Chondrocyte (in vitro differentiated cells): ENCODE measurements at regions not wholly inside any gene's neighbourhood (a gene's known extent, or its start where the extent isn't known, plus 50 kb on each side); places are given as distances from the start of the nearest gene placed in this dataset.

Experiments used
- DNase-seq: peaks from one replicate; pipeline ENCODE4 v3.0.0; 2021; ENCODE audit warnings: mixed read lengths, low spot score
- H3K27ac Mint-ChIP-seq: one replicate; pipeline ENCODE4 v1.8.0; 2021; ENCODE audit warnings: mild to moderate bottlenecking, moderate library complexity, mixed read lengths; ENCODE audit not compliant: unreplicated experiment
- H3K27me3 Mint-ChIP-seq: 2 replicates; pipeline ENCODE4 v1.8.0; 2021; ENCODE audit warnings: low read depth, mixed read lengths
- H3K36me3 Mint-ChIP-seq: 2 replicates; pipeline ENCODE4 v1.8.0; 2021; ENCODE audit warnings: low read depth, mixed read lengths
- H3K4me1 Mint-ChIP-seq: 2 replicates; pipeline ENCODE4 v1.8.0; 2021; ENCODE audit warnings: low read depth, mild to moderate bottlenecking, mixed read lengths
- H3K4me3 Mint-ChIP-seq: one replicate; pipeline ENCODE4 v1.8.0; 2021; ENCODE audit warnings: mild to moderate bottlenecking, moderate library complexity, mixed read lengths; ENCODE audit not compliant: unreplicated experiment
- H3K9me3 Mint-ChIP-seq: 2 replicates; pipeline ENCODE4 v1.8.0; 2021; ENCODE audit warnings: low read depth, mixed read lengths
- CTCF ChIP-seq: fragments of 200-600 bp; sonication (generic); IDR thresholded peaks from 2 replicates; pipeline ENCODE4 v1.5.0; 2021; ENCODE audit warnings: antibody characterized with exemption, mild to moderate bottlenecking, moderate library complexity

DNA sequence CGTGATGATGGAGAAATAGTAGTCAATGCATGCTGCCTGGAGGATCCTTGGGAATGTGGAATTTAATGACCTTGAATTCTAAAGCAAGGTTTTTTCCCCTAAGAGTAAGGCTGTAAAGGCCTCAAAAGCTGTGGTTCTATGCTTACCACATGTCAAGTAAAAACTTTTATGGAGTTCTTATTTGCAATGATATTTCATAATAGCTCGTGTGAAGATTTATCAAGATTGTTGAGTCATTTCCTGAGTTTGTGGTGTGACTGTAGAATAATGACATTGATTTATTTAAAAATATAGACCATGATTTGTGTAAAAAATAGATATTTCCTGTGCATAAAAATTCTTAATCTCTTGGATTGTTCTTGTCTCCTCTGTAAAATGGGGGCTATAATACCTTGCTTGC, 67.5 kb upstream of the SORCS1 start:
- Mint-ChIP-seq H3K27ac (no peak overlapping the region), H3K36me3 (no peaks in the 10 kb centered on the region), H3K27me3 (no peaks in the 10 kb centered on the region), H3K4me3 (no peak overlapping the region), H3K4me1 (no peaks in the 10 kb centered on the region), H3K9me3 (peaks cover 37% of the 10 kb centered on the region)
- no peak for TF ChIP-seq CTCF
- DNase-seq = no peak

- H3K27me3 Mint-ChIP-seq = no peaks in the 10 kb centered on the region
- no peaks in the 10 kb centered on the region for H3K36me3 Mint-ChIP-seq
- H3K4me3 Mint-ChIP-seq = no peak overlapping the region
- H3K9me3 Mint-ChIP-seq = peaks cover 34% of the 10 kb centered on the region
- TF ChIP-seq CTCF = no peak
- DNase-seq = no peak
- H3K4me1 Mint-ChIP-seq = no peaks in the 10 kb centered on the region
- no peak overlapping the region for H3K27ac Mint-ChIP-seq
Observed at GRCh38 chr10:107230887-107231286, 66.4 kb upstream of the SORCS1 start.

- no peaks in the 10 kb centered on the region for H3K36me3 Mint-ChIP-seq
- no peaks in the 10 kb centered on the region for H3K27me3 Mint-ChIP-seq
- H3K27ac Mint-ChIP-seq = no peak overlapping the region
- H3K4me1 Mint-ChIP-seq = no peaks in the 10 kb centered on the region
- TF ChIP-seq CTCF = no peak
- H3K4me3 Mint-ChIP-seq = no peak overlapping the region
- no peak for DNase-seq
- H3K9me3 Mint-ChIP-seq = peaks cover 12% of the 10 kb centered on the region
Observed at GRCh38 chr10:107215681-107216080, 51.2 kb upstream of the SORCS1 start.
